GM12891 (cell line): ENCODE measurements at regions not wholly inside any gene's neighbourhood (a gene's known extent, or its start where the extent isn't known, plus 50 kb on each side); places are given as distances from the start of the nearest gene placed in this dataset.
"Not testable (repeated sequence)": the region's sequence is repeated elsewhere in the genome, so short reads cannot be mapped to it uniquely, and the experiment has no call there.

ENCODE experiments used
- DNase-seq: peaks from one replicate; pipeline ENCODE4 v3.0.0; 2011; ENCODE audit warnings: low spot score; ENCODE audit not compliant: insufficient read length
- FAIRE-seq: peaks from 2 replicates; lab custom pipeline; 2011; peaks lifted over from hg19 to GRCh38; lab: Jason Lieb, UNC
- PAX5 ChIP-seq: IDR thresholded peaks from 2 replicates; pipeline ENCODE4 v1.6.1; 2011; ENCODE audit warnings: low read length, moderate library complexity, mild to moderate bottlenecking; ENCODE audit not compliant: insufficient read depth, severe bottlenecking
- POLR2A ChIP-seq: IDR thresholded peaks from 2 replicates; pipeline ENCODE4 v1.6.1; 2011; ENCODE audit warnings: low read depth, low read length, control low read depth
- POLR2AphosphoS5 ChIP-seq: IDR thresholded peaks from 2 replicates; pipeline ENCODE4 v1.6.1; 2011; ENCODE audit warnings: low read depth, low read length, control low read depth
- POU2F2 ChIP-seq: IDR thresholded peaks from 2 replicates; pipeline ENCODE4 v1.6.1; 2011; ENCODE audit warnings: low read depth, mild to moderate bottlenecking, control low read depth, low read length, moderate library complexity
- SPI1 ChIP-seq: IDR thresholded peaks from 2 replicates; pipeline ENCODE4 v1.6.1; 2011; ENCODE audit warnings: low read depth, low read length, control low read depth
- TAF1 ChIP-seq: IDR thresholded peaks from 2 replicates; pipeline ENCODE4 v1.6.1; 2011; ENCODE audit warnings: low read depth, low read length, control low read depth

DNA sequence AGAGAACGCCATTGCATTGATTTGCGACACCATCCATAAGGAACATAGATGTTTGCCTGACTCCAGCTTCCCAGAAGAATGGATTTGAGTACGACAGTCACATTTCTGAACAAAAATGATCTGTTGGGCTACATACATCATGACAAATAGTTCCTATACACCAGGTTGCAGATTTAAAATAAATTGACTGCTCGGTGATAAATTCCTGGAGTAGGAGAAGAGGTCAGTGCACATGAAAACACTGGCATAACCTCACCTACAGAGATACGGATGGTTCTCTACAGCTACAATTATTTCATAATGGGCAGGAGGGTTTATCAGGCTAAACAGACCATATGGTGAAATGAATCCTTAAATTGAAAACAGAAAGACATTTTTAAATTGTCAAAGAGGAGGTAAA is 316.5 kb upstream of the ADARB2 start:
- TF ChIP-seq PAX5 (no peak), SPI1 (no peak), POLR2A (no peak), TAF1 (no peak), POLR2AphosphoS5 (no peak), POU2F2 (no peak)
- DNase-seq = no peak
- FAIRE-seq = no peak

DNA sequence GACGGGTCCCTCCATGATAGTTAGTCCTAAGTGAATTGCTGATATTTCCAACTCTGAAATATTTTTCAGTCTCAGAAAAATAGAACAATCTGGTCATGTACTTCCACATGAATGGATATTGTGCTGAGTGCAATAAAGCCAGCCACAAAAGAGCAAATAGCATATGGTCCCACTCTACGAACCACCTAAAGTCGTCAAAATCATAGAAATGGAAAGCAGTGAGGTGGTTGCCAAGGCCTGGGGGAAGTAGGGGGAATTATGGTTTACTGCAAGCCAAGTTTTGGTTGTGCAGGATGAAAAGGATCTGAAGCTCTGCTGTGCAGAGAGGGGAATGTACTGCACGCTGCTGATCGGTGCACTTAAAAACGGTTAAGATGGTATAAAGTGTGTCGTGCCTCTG is 313.8 kb upstream of the ADARB2 start:
- DNase-seq = no peak
- FAIRE-seq = no peak
- TF ChIP-seq POLR2A (no peak), TAF1 (no peak), POLR2AphosphoS5 (no peak), SPI1 (no peak), POU2F2 (no peak), PAX5 (no peak)

DNA sequence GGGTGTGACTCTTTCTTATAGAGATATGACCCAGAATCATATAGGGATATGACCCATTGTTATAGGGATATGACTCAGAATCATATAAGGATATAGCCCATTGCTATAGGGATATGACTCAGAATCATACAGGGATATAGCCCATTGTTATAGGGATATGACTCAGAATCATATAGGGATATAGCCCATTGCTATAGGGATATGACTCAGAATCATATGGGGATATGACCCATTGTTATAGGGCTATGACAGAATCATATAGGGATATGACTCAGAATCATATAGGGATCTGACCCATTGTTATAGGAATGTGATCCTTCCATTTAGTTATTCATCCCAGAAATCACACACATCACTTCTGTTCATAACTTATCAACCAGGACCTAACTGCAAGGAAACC is 312.2 kb upstream of the ADARB2 start:
- DNase-seq = no peak
- FAIRE-seq = no peak
- TF ChIP-seq PAX5 = no peak

DNA sequence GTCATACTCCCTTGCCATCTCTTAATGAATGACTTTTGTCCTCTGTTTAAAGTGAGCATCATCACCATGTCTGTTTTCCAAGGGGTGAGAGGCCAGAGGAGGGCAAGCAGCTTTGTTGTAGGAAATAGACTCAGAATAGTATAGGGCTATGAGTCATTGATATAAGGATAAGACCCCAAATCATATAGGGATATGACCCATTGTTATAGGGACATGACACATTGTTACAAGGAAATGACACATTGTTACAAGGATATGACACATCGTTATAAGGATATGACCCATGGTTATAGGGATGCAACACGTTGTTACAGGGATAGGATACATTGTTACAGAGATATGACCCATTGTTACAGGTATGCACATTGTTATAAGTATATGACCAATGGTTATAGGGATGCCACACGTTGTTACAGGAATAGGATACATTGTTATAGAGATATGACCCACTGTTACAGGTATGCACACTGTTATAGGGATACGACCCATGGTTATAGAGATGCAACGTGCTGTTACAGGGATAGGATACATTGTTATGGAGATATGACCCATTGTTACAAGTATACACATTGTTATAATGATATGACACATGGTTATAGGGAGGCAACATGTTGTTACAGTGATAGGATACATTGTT is 311.1 kb upstream of the ADARB2 start:
- FAIRE-seq (peak; percentile 26), DNase-seq (no peak)
- no peak for TF ChIP-seq TAF1
- TF ChIP-seq SPI1 = no peak
- TF ChIP-seq POLR2AphosphoS5 = no peak
- no peak for TF ChIP-seq PAX5
- TF ChIP-seq POU2F2 = no peak
- no peak for TF ChIP-seq POLR2A

DNA sequence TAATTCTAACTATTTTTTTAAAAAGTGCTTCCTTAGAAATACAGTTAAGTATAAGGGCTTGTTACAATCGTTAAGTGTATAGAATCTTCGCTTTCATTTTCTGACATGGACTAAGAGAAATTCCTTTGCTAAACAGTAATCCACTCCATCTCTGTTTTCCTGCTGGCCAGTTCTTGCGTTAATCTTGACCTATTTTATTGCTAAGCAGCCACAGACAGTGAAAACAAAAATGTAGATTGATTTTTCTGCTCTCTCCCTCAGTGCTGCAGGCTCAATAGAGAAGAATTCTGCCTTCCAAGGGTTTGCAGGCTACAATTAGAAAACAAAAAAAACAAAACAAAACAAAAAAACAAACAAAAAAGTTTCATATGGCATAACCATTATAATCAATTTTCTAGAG is 310.4 kb upstream of the ADARB2 start:
- TF ChIP-seq TAF1 (no peak), PAX5 (no peak), SPI1 (no peak), POLR2A (no peak), POU2F2 (no peak), POLR2AphosphoS5 (no peak)
- FAIRE-seq = no peak
- DNase-seq = no peak

DNA sequence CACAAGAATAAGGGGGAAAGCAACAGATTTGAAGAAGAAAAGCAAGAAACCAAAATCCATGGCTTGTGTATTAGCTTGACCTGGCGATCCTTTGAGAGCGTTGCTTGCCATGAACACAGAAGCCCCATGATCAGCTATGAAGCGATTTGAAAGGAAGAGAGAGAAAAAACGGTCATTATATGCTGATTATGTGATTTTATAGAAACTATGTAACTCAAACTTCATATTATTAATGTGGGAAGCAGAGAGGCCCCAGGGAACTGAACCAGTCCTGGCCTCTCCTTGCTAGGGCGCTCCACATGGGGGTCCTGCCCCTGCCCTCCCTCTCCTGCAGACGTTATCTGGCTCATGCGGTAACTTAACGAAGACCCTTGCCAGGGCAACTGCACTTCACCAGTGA is 306.1 kb upstream of the ADARB2 start:
- no peak for FAIRE-seq
- no peak for TF ChIP-seq POLR2AphosphoS5
- no peak for TF ChIP-seq SPI1
- no peak for TF ChIP-seq POLR2A
- TF ChIP-seq PAX5 = no peak
- no peak for TF ChIP-seq POU2F2
- no peak for TF ChIP-seq TAF1
- DNase-seq = no peak

DNA sequence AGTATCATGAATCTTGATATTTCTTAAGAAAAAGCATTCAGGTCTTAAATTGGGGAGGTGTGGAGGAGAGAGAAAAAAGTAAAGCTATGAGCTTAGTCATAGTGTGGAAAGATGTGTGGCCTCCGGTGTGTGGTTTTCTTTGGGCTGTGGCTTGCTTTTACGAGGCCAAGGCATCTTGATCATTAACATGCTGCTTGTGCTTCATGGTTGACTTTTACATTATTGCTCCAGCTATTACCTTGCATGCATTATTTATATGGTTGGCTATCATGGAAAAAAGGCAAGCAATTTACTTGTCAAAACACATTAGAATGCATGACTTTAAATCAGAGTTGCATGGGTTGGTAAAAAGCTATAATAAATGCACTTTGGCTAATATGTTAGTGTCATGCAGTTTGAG is 300.7 kb upstream of the ADARB2 start:
- TF ChIP-seq TAF1 = no peak
- TF ChIP-seq POU2F2 = no peak
- TF ChIP-seq POLR2AphosphoS5 = no peak
- no peak for TF ChIP-seq PAX5
- no peak for TF ChIP-seq POLR2A
- no peak for TF ChIP-seq SPI1
- FAIRE-seq = no peak
- DNase-seq = no peak

DNA sequence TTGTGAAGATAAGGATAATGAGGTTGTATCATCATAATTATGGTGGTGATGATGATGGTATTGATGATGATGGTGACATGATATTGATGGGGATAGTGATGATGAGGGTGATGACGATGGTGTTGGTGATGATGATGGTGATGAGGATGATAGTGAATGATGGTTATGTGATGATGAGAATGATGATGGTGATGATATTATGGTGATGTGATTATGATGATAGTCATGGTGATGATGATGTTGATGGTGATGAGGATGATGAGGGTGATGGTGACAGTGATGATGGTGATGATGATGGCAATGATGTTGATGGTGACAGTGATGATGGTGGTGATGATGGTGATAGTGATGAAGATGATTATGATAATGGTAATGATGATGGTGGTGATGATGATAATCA is 299.9 kb upstream of the ADARB2 start:
- TF ChIP-seq PAX5 = no peak
- no peak for TF ChIP-seq POLR2AphosphoS5
- no peak for TF ChIP-seq SPI1
- no peak for TF ChIP-seq POLR2A
- no peak for TF ChIP-seq TAF1
- no peak for TF ChIP-seq POU2F2
- DNase-seq (no peak), FAIRE-seq (peak; percentile 66)

DNA sequence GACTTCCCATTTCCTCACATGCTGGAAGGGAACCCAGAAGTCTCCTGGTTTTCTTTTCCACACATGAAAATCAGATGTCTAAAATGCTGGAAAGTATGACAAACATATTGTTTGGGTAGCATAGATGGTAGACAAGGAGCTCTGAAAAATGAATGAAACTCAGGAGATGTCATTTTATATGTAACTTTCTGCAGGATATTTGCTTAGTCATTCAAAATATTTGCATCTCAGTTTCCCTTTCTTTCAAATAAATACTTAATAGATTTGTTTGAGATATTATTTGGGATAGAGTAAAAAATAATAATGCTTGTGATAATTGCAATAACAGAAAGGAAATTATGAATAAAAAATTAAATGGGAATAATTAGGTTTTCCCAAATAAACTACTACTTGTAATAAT is 298.9 kb upstream of the ADARB2 start:
- DNase-seq (no peak), FAIRE-seq (no peak)
- TF ChIP-seq POLR2AphosphoS5 = no peak
- no peak for TF ChIP-seq SPI1
- TF ChIP-seq POU2F2 = no peak
- TF ChIP-seq PAX5 = no peak
- no peak for TF ChIP-seq POLR2A
- no peak for TF ChIP-seq TAF1

DNA sequence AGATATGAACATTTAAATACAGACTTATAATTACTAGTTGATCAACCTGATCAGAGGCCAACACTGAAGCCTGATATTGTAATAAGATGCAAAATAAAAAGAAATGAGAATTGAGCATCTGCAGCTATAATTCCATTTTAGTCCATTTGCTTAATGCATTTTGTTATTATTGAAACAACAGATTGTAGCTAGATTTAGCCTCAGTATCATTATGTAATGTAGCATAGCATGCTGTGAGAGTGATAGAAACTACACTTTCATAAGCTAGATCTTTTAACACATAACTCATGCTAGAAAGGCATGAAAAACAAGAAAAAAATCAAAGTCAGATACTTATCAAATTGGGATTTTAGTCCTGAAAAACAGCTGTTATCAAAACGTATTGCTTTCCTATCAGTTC is 292.7 kb upstream of the ADARB2 start:
- no peak for DNase-seq
- FAIRE-seq = no peak
- TF ChIP-seq SPI1 (no peak), POU2F2 (no peak), TAF1 (no peak), PAX5 (no peak), POLR2A (no peak), POLR2AphosphoS5 (no peak)

DNA sequence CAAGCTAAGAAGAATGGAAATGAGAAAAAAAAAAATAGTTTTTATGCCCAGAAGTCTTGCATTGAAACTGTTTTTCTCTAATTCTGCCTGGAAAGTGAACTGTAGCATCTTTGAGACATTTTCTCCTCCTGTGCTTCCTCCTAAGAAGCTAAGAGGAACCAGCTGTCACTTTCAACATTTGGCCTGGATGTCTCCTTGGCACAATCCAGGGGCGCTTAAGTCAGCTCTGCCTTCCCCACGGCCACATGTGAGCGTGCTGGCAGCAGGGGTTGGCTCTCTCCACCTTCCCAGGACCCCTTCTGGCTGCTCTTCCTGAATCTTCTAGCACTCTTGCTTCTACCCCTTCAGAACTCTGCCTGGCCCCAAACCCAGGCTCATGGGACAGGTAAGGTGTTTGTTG is 289.6 kb upstream of the ADARB2 start:
- DNase-seq (no peak), FAIRE-seq (no peak)
- TF ChIP-seq POLR2AphosphoS5 (no peak), TAF1 (no peak), SPI1 (no peak), POU2F2 (no peak), PAX5 (no peak), POLR2A (no peak)

DNA sequence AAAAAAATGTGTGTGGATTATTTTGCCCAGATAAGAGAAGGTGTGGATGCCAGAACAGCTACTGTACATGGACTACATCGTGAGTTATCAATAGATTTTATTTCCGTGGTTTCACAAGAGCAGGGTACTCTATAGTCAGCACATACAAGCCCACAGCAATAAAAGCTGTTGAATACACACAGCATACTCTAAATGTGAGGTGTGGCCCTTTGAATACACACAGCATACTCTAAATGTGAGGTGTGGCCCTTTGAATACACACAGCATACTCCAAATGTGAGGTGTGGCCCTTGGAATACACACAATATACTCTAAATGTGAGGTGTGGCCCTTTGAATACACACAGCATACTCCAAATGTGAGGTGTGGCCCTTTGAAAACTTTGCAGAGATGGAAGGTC is 287.4 kb upstream of the ADARB2 start:
- DNase-seq, FAIRE-seq: not testable (repeated sequence)
